ENCODE measurements at regions not wholly inside any gene's neighbourhood (a gene's known extent, or its start where the extent isn't known, plus 50 kb on each side); places are given as distances from the start of the nearest gene placed in this dataset.

DNA sequence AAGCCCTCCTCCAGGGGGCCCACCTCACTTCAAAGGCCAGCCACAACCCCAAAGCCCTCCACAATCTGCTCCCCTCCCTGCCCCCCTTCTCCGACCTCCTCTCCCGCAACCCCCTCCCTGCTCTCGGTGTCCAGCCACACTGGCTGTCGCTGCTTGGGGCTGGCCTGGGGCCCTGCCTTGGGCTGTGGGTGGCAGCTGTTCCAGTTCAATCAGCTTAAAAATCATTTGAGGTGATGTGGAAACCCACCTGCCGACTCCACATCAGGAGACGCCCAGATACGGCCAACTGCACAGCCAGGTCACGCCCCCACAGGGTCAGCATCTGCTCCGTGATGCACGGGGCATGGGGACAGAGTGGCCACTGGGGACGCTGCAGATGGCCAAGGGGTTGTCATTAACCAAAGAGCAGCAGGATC, 107.0 kb upstream of the MVB12B start:
- peaks cover 0 to 38% of the 10 kb centered on the region in 2 experiments; a peak in 3 of 5 replicates for H3K27me3 ChIP-seq (ENCODE audit: control insufficient read depth in 2 of 2, insufficient read depth in 2 of 2, low read length in 2 of 2)
- no TSS peak for BruUV-seq (replicated peaks)

DNA sequence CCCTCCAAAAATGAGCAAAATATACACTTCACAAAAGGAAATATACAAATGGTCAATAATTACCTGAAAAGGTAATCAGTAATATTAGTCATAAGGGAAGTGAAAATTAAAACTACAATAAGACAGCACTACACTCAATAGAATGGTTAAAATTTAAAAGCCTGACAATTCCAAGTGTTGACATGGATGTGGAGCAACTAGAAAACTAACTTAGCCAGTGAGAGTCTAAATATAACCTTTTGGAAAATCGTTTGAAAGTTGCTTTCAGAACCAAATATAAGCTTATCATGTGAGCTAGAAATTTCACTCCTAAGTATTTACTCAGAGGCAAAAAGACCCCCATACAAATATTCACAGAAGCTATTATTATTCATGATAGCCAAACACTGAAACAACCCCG, 105.1 kb upstream of the MVB12B start:
- DNase-seq (ENCODE audit: extremely low read depth in 1 of 4, low spot score in 3 of 4) (no peak), ATAC-seq (no peak), FAIRE-seq (no peak)
- Histone ChIP-seq H3K4me1 (replicated peaks in 1 of 2; ENCODE audit: control insufficient read depth in 2 of 2, insufficient read depth in 2 of 2, low read length in 2 of 2) (no peaks in the 10 kb centered on the region; a peak in 1 of 5 replicates), H3K36me3 (ENCODE audit: control insufficient read depth, insufficient read depth, low read length) (no peaks in the 10 kb centered on the region), H3K27me3 (ENCODE audit: control insufficient read depth in 2 of 2, insufficient read depth in 2 of 2, low read length in 2 of 2) (peaks cover 0 to 38% of the 10 kb centered on the region in 2 experiments; a peak in 3 of 5 replicates), H3K9ac (ENCODE audit: insufficient read depth in 1 of 2, low read depth in 2 of 2, low read length in 2 of 2) (no peak overlapping the region), H3K79me2 (ENCODE audit: control insufficient read depth, insufficient read depth, low read length) (no peaks in the 10 kb centered on the region), H3K4me3 (no peak overlapping the region), H2AFZ (ENCODE audit: low read depth, low read length) (no peak overlapping the region), H4K20me1 (replicated peaks; ENCODE audit: control insufficient read depth, insufficient read depth, low read length) (no peaks in the 10 kb centered on the region), H3K4me2 (ENCODE audit: insufficient read depth, low read length) (no peak overlapping the region), H3K9me1 (ENCODE audit: control insufficient read depth, insufficient read depth, low read length) (no peaks in the 10 kb centered on the region), H3K27ac (ENCODE audit: extremely low read depth, low read depth, low read length) (no peak overlapping the region), H3K9me3 (replicated peaks; ENCODE audit: control insufficient read depth, insufficient read depth, low read depth, low read length) (no peaks in the 10 kb centered on the region)
- ChIA-PET CTCF (ENCODE audit: low intra/inter-chr PET ratio) (no interaction called here), POLR2A (no interaction called here)
- WGBS (ENCODE audit: insufficient coverage, low coverage, missing lambda C conversion rate): 0% methylated on average over 2 of the region's 2 CpGs
- intact Hi-C loops (cut with micrococcal nuclease): no loop called here
- in situ Hi-C loops (cut with MboI): no loop called here
- BruUV-seq (replicated peaks): no TSS peak
- TF ChIP-seq RBM25 (IDR thresholded peaks at IDR 0.05; ENCODE audit: low read depth, low read length, severe bottlenecking): peak; percentile 50
- no peak for TF ChIP-seq SRSF1 (IDR thresholded peaks at IDR 0.05; ENCODE audit: low read depth, low read length)

More for the DNA sequence above, 107.0 kb upstream of the MVB12B start:
- in situ Hi-C loops (cut with MboI): no loop called here
- 0% methylated on average over 7 of the region's 11 CpGs for WGBS (ENCODE audit: insufficient coverage, low coverage, missing lambda C conversion rate)
- DNase-seq (ENCODE audit: extremely low read depth in 1 of 4, low spot score in 3 of 4) (no peak), ATAC-seq (peak; percentile 77), FAIRE-seq (no peak)
- Histone ChIP-seq H3K27ac (ENCODE audit: extremely low read depth, low read depth, low read length) (no peak overlapping the region), H2AFZ (ENCODE audit: low read depth, low read length) (no peak overlapping the region), H3K4me2 (ENCODE audit: insufficient read depth, low read length) (no peak overlapping the region), H3K9me1 (ENCODE audit: control insufficient read depth, insufficient read depth, low read length) (no peaks in the 10 kb centered on the region), H4K20me1 (replicated peaks; ENCODE audit: control insufficient read depth, insufficient read depth, low read length) (no peaks in the 10 kb centered on the region), H3K9me3 (replicated peaks; ENCODE audit: control insufficient read depth, insufficient read depth, low read depth, low read length) (no peaks in the 10 kb centered on the region), H3K79me2 (ENCODE audit: control insufficient read depth, insufficient read depth, low read length) (no peaks in the 10 kb centered on the region), H3K9ac (ENCODE audit: insufficient read depth in 1 of 2, low read depth in 2 of 2, low read length in 2 of 2) (no peak overlapping the region), H3K36me3 (ENCODE audit: control insufficient read depth, insufficient read depth, low read length) (no peaks in the 10 kb centered on the region), H3K4me1 (replicated peaks in 1 of 2; ENCODE audit: control insufficient read depth in 2 of 2, insufficient read depth in 2 of 2, low read length in 2 of 2) (no peaks in the 10 kb centered on the region; a peak in 1 of 5 replicates), H3K4me3 (no peak overlapping the region)
- CTCF ChIA-PET (ENCODE audit: low intra/inter-chr PET ratio): no interaction called here
- POLR2A ChIA-PET: no interaction called here
- intact Hi-C loops (cut with micrococcal nuclease): no loop called here
- TF ChIP-seq, protein P1, sequence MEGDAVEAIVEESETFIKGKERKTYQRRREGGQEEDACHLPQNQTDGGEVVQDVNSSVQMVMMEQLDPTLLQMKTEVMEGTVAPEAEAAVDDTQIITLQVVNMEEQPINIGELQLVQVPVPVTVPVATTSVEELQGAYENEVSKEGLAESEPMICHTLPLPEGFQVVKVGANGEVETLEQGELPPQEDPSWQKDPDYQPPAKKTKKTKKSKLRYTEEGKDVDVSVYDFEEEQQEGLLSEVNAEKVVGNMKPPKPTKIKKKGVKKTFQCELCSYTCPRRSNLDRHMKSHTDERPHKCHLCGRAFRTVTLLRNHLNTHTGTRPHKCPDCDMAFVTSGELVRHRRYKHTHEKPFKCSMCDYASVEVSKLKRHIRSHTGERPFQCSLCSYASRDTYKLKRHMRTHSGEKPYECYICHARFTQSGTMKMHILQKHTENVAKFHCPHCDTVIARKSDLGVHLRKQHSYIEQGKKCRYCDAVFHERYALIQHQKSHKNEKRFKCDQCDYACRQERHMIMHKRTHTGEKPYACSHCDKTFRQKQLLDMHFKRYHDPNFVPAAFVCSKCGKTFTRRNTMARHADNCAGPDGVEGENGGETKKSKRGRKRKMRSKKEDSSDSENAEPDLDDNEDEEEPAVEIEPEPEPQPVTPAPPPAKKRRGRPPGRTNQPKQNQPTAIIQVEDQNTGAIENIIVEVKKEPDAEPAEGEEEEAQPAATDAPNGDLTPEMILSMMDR (IDR thresholded peaks at IDR 0.05 in 2 of 3, conservative IDR thresholded peaks at IDR 0.05 in 1 of 3; ENCODE audit: insufficient read depth in 2 of 3, low read depth in 1 of 3, low read length in 3 of 3): peak; percentile 22 to 39 (median 28); a peak in 4 of 6 replicates
- TF ChIP-seq ZNF175 (CRISPR knock-in tag; IDR thresholded peaks at IDR 0.05; ENCODE audit: low read depth): no peak

Data from K562 (cell line).